Ectodermal cell (in vitro differentiated cells): ENCODE measurements at regions not wholly inside any gene's neighbourhood (a gene's known extent, or its start where the extent isn't known, plus 50 kb on each side); places are given as distances from the start of the nearest gene placed in this dataset.

Source experiments
- H3K27ac ChIP-seq: 2 replicates; pipeline ENCODE4 v1.7.0; 2013; ENCODE audit warnings: mild to moderate bottlenecking, low read depth, low read length; ENCODE audit not compliant: insufficient read depth, poor library complexity, severe bottlenecking
- H3K27me3 ChIP-seq: 2 replicates; pipeline ENCODE4 v1.7.0; 2013; ENCODE audit warnings: mild to moderate bottlenecking, low read length; ENCODE audit not compliant: insufficient read depth, control insufficient read depth, poor library complexity, severe bottlenecking
- H3K36me3 ChIP-seq: one replicate; pipeline ENCODE4 v1.7.0; 2013; ENCODE audit warnings: low read length; ENCODE audit not compliant: control insufficient read depth, insufficient read depth
- H3K4me1 ChIP-seq: one replicate; pipeline ENCODE4 v1.7.0; 2013; ENCODE audit warnings: low read length; ENCODE audit not compliant: control insufficient read depth, insufficient read depth
- H3K4me3 ChIP-seq: 2 replicates; pipeline ENCODE4 v1.7.0; 2013; ENCODE audit warnings: low read depth, low read length, control low read depth; ENCODE audit not compliant: insufficient read depth
- H3K9me3 ChIP-seq: 2 replicates; pipeline ENCODE4 v1.7.0; 2013; ENCODE audit warnings: mild to moderate bottlenecking, low read length, moderate library complexity; ENCODE audit not compliant: control insufficient read depth
- WGBS, 2 experiments: methylation state at CpG; one replicate each; pipeline ENCODE4 v1.1.7; 2013; ENCODE audit warnings: missing lambda C conversion rate in 2 of 2; 5-methylcytosine and 5-hydroxymethylcytosine counted together

GRCh38 chr13:76813891-76814290, 72.3 kb downstream of the KCTD12 start:
- no peaks in the 10 kb centered on the region for H3K9me3 ChIP-seq
- H3K4me3 ChIP-seq: no peak overlapping the region
- H3K27ac ChIP-seq: no peak overlapping the region
- no peaks in the 10 kb centered on the region for H3K4me1 ChIP-seq
- no peaks in the 10 kb centered on the region for H3K27me3 ChIP-seq
- H3K36me3 ChIP-seq: no peaks in the 10 kb centered on the region

- Histone ChIP-seq H3K36me3 (no peaks in the 10 kb centered on the region), H3K27ac (no peak overlapping the region), H3K27me3 (no peaks in the 10 kb centered on the region), H3K4me1 (no peaks in the 10 kb centered on the region), H3K4me3 (no peak overlapping the region), H3K9me3 (no peaks in the 10 kb centered on the region)
- 92 to 93% methylated on average over 4 of the region's 4 CpGs for WGBS, 2 experiments
Observed at GRCh38 chr13:76813000-76813691, 73.1 kb downstream of the KCTD12 start.

GRCh38 chr13:76812206-76812897, 73.9 kb downstream of the KCTD12 start:
- Histone ChIP-seq H3K27me3 (no peaks in the 10 kb centered on the region), H3K9me3 (no peaks in the 10 kb centered on the region), H3K27ac (no peak overlapping the region), H3K4me3 (no peak overlapping the region), H3K4me1 (no peaks in the 10 kb centered on the region), H3K36me3 (no peaks in the 10 kb centered on the region)
- WGBS, 2 experiments: 89 to 90% methylated on average over 4 of the region's 4 CpGs

GRCh38 chr13:76809389-76809788, 76.8 kb downstream of the KCTD12 start:
- Histone ChIP-seq H3K4me1 (no peaks in the 10 kb centered on the region), H3K27me3 (no peaks in the 10 kb centered on the region), H3K9me3 (no peaks in the 10 kb centered on the region), H3K27ac (no peak overlapping the region), H3K36me3 (no peaks in the 10 kb centered on the region), H3K4me3 (no peak overlapping the region)
- 88 to 100% methylated on average over 1 of the region's 1 CpG for WGBS, 2 experiments

GRCh38 chr13:76808927-76809326, 77.3 kb downstream of the KCTD12 start:
- Histone ChIP-seq H3K27me3 (no peaks in the 10 kb centered on the region), H3K4me1 (no peaks in the 10 kb centered on the region), H3K9me3 (no peaks in the 10 kb centered on the region), H3K27ac (no peak overlapping the region), H3K36me3 (no peaks in the 10 kb centered on the region), H3K4me3 (no peak overlapping the region)
- WGBS, 2 experiments: 80 to 96% methylated on average over 1 to 2 of the region's 2 CpGs

- whole genome bisulfite sequencing, 2 experiments: 80 to 84% methylated on average over 4 of the region's 4 CpGs
- H3K4me3 ChIP-seq: no peak overlapping the region
- H3K27me3 ChIP-seq: no peaks in the 10 kb centered on the region
- no peaks in the 10 kb centered on the region for H3K9me3 ChIP-seq
- H3K36me3 ChIP-seq: no peaks in the 10 kb centered on the region
- H3K4me1 ChIP-seq: no peaks in the 10 kb centered on the region
- no peak overlapping the region for H3K27ac ChIP-seq
Observed at GRCh38 chr13:76804801-76805200, 81.4 kb downstream of the KCTD12 start.

- H3K4me1 ChIP-seq: no peaks in the 10 kb centered on the region
Observed at GRCh38 chr13:76803831-76804230, 82.4 kb downstream of the KCTD12 start.

GRCh38 chr13:76800943-76801342, 85.3 kb downstream of the KCTD12 start:
- Histone ChIP-seq H3K9me3 (no peaks in the 10 kb centered on the region), H3K4me1 (no peaks in the 10 kb centered on the region), H3K4me3 (no peak overlapping the region), H3K36me3 (no peaks in the 10 kb centered on the region), H3K27ac (no peak overlapping the region), H3K27me3 (no peaks in the 10 kb centered on the region)
- WGBS, 2 experiments: 96 to 100% methylated on average over 1 to 2 of the region's 2 CpGs

More at GRCh38 chr13:76803831-76804230, 82.4 kb downstream of the KCTD12 start:
- H3K27ac ChIP-seq: no peak overlapping the region
- H3K27me3 ChIP-seq: no peaks in the 10 kb centered on the region
- H3K9me3 ChIP-seq: no peaks in the 10 kb centered on the region
- no CpG with 5 or more reads among the region's 1 CpG for WGBS, 2 experiments
- no peaks in the 10 kb centered on the region for H3K36me3 ChIP-seq
- H3K4me3 ChIP-seq: no peak overlapping the region

- Histone ChIP-seq H3K36me3 (no peaks in the 10 kb centered on the region), H3K27me3 (no peaks in the 10 kb centered on the region), H3K4me1 (no peaks in the 10 kb centered on the region), H3K4me3 (no peak overlapping the region), H3K27ac (no peak overlapping the region), H3K9me3 (no peaks in the 10 kb centered on the region)
- WGBS, 2 experiments: 85 to 86% methylated on average over 2 of the region's 3 CpGs
Observed at GRCh38 chr13:76799696-76800095, 86.5 kb downstream of the KCTD12 start.

- Histone ChIP-seq H3K27ac (no peak overlapping the region), H3K4me1 (no peaks in the 10 kb centered on the region), H3K4me3 (no peak overlapping the region), H3K27me3 (no peaks in the 10 kb centered on the region), H3K9me3 (no peaks in the 10 kb centered on the region), H3K36me3 (no peaks in the 10 kb centered on the region)
- 73 to 93% methylated on average over 1 to 2 of the region's 2 CpGs for WGBS, 2 experiments
Observed at GRCh38 chr13:76798037-76798436, 88.2 kb downstream of the KCTD12 start.
